Caco-2 (cell line): ENCODE measurements at regions not wholly inside any gene's neighbourhood (a gene's known extent, or its start where the extent isn't known, plus 50 kb on each side); places are given as distances from the start of the nearest gene placed in this dataset.
"Not testable (repeated sequence)": the region's sequence is repeated elsewhere in the genome, so short reads cannot be mapped to it uniquely, and the experiment has no call there.

ENCODE experiments used
- BruUV-seq: library from RNA; stranded (reverse); fragments of 400-500 nt; replicated peaks from 2 replicates; lab custom pipeline; 2021; lab: Mats Ljungman, UMichigan
- CTCF ChIA-PET: fragments of 300-600 bp; sonication (Branson Sonifier 250); formaldehyde crosslinking; loops from one replicate; lab custom pipeline; 2022; ENCODE audit warnings: antibody characterized with exemption; lab: Charles Lee
- POLR2A ChIA-PET: fragments of 300-600 bp; sonication (Branson Sonifier 250); formaldehyde crosslinking; loops from one replicate; lab custom pipeline; 2022; ENCODE audit warnings: antibody characterized with exemption; lab: Charles Lee
- DNase-seq, 2 experiments: peaks; one replicate each; pipeline versions ENCODE4 v3.0.0 to v3.0.0-alpha.2; 2020 to 2022
- H3K27me3 ChIP-seq: replicated peaks from 2 replicates; pipeline ENCODE4 v1.6.0; 2011; ENCODE audit warnings: low read length; ENCODE audit not compliant: control insufficient read depth, insufficient read depth
- H3K36me3 ChIP-seq: 2 replicates; pipeline ENCODE4 v1.5.1; 2011; ENCODE audit warnings: low read length; ENCODE audit not compliant: control insufficient read depth, insufficient read depth
- H3K4me1 ChIP-seq: fragments of 250-450 bp; sonication (Bioruptor Pico); 2 replicates; pipeline ENCODE4 v1.5.1; 2020; ENCODE audit warnings: mild to moderate bottlenecking
- H3K4me3 ChIP-seq: 2 replicates; pipeline ENCODE4 v1.5.1; 2011; ENCODE audit warnings: low read depth, mild to moderate bottlenecking, control low read depth, low read length
- H3K9me3 ChIP-seq: fragments of 250-450 bp; sonication (Bioruptor Pico); 2 replicates; pipeline ENCODE4 v1.5.1; 2020; ENCODE audit warnings: mild to moderate bottlenecking, moderate library complexity
- H3K27ac Mint-ChIP-seq: one replicate; pipeline ENCODE4 v1.8.0; 2022; ENCODE audit warnings: mixed read lengths; ENCODE audit not compliant: unreplicated experiment
- H3K27me3 Mint-ChIP-seq: one replicate; pipeline ENCODE4 v1.8.0; 2022; ENCODE audit warnings: mixed read lengths; ENCODE audit not compliant: insufficient read depth, unreplicated experiment
- H3K36me3 Mint-ChIP-seq: one replicate; pipeline ENCODE4 v1.8.0; 2022; ENCODE audit warnings: mild to moderate bottlenecking, mixed read lengths; ENCODE audit not compliant: insufficient read depth, unreplicated experiment
- H3K4me1 Mint-ChIP-seq: one replicate; pipeline ENCODE4 v1.8.0; 2022; ENCODE audit warnings: low read depth, mixed read lengths; ENCODE audit not compliant: unreplicated experiment
- H3K4me3 Mint-ChIP-seq: one replicate; pipeline ENCODE4 v1.8.0; 2022; ENCODE audit warnings: mild to moderate bottlenecking, moderate library complexity, mixed read lengths; ENCODE audit not compliant: unreplicated experiment
- H3K9me3 Mint-ChIP-seq: one replicate; pipeline ENCODE4 v1.8.0; 2022; ENCODE audit warnings: mixed read lengths; ENCODE audit not compliant: unreplicated experiment
- CTCF ChIP-seq, 2 experiments: fragments of 200-600 bp in 1 of 2; IDR thresholded peaks; 1 replicate in 1 of 2; 2 replicates in 1 of 2; pipeline versions ENCODE4 v1.5.1 to v1.8.0; 2011 to 2022; ENCODE audit warnings: antibody characterized with exemption in 1 of 2, control low read depth in 1 of 2, inconsistent platforms in 1 of 2, low read depth in 1 of 2, low read length in 1 of 2, mild to moderate bottlenecking in 1 of 2, moderate library complexity in 1 of 2; ENCODE audit not compliant: insufficient read depth in 1 of 2, severe bottlenecking in 1 of 2, unreplicated experiment in 1 of 2
- intact Hi-C: fragments of 100-400 bp; cut with micrococcal nuclease; formaldehyde crosslinking; loops from one replicate; pipeline ENCODE4 v1.10.0; 2022; ENCODE audit not compliant: unreplicated experiment

- no peak for DNase-seq
- no peaks in the 10 kb centered on the region for H3K27me3 ChIP-seq
- no peaks in the 10 kb centered on the region for H3K4me1 ChIP-seq
- no peaks in the 10 kb centered on the region for H3K4me1 Mint-ChIP-seq
- intact Hi-C loops, result no loop called here
- POLR2A ChIA-PET, result no interaction called here
- CTCF ChIA-PET, result no interaction called here
- peaks cover 13% of the 10 kb centered on the region for H3K9me3 Mint-ChIP-seq
- H3K27me3 Mint-ChIP-seq, result no peaks in the 10 kb centered on the region
- peaks cover 4% of the 10 kb centered on the region for H3K36me3 Mint-ChIP-seq
- no peak for TF ChIP-seq CTCF (IDR thresholded peaks at IDR 0.05; ENCODE audit: insufficient read depth in 1 of 2, low read depth in 1 of 2, low read length in 1 of 2, severe bottlenecking in 1 of 2, unreplicated experiment in 1 of 2)
- no peak overlapping the region for H3K4me3 Mint-ChIP-seq
- H3K9me3 ChIP-seq, result no peaks in the 10 kb centered on the region
- H3K27ac Mint-ChIP-seq, result no peak overlapping the region
- no peak overlapping the region for H3K4me3 ChIP-seq
- no peaks in the 10 kb centered on the region for H3K36me3 ChIP-seq
- BruUV-seq, result no TSS peak
Observed at GRCh38 chr20:30811885-30812671, 445.4 kb upstream of the DEFB115 start.

GRCh38 chr20:30812739-30813411, 444.6 kb upstream of the DEFB115 start:
- peaks cover 13% of the 10 kb centered on the region for H3K9me3 Mint-ChIP-seq
- Histone ChIP-seq H3K36me3 (no peaks in the 10 kb centered on the region), H3K9me3 (no peaks in the 10 kb centered on the region; the same call in 1 of the 2 replicates), H3K4me3 (no peak overlapping the region), H3K4me1 (no peaks in the 10 kb centered on the region), H3K27me3 (no peaks in the 10 kb centered on the region)
- no peak overlapping the region for H3K4me3 Mint-ChIP-seq
- H3K4me1 Mint-ChIP-seq, result no peaks in the 10 kb centered on the region
- H3K27ac Mint-ChIP-seq, result no peak overlapping the region
- no TSS peak for BruUV-seq
- ChIA-PET POLR2A (no interaction called here), CTCF (no interaction called here)
- H3K27me3 Mint-ChIP-seq, result no peaks in the 10 kb centered on the region
- peaks cover 4% of the 10 kb centered on the region for H3K36me3 Mint-ChIP-seq
- intact Hi-C loops, result no loop called here
- DNase-seq, result no peak
- no peak for TF ChIP-seq CTCF (IDR thresholded peaks at IDR 0.05; ENCODE audit: insufficient read depth in 1 of 2, low read depth in 1 of 2, low read length in 1 of 2, severe bottlenecking in 1 of 2, unreplicated experiment in 1 of 2)

GRCh38 chr20:30813412-30814311, 443.8 kb upstream of the DEFB115 start:
- H3K4me1 Mint-ChIP-seq, H3K36me3 Mint-ChIP-seq, H3K4me3 Mint-ChIP-seq, H3K4me1 ChIP-seq, CTCF ChIA-PET, intact Hi-C loops, H3K9me3 ChIP-seq, BruUV-seq, H3K4me3 ChIP-seq, DNase-seq, H3K27ac Mint-ChIP-seq, POLR2A ChIA-PET, H3K27me3 Mint-ChIP-seq, H3K36me3 ChIP-seq, H3K27me3 ChIP-seq: not testable (repeated sequence)
- H3K9me3 Mint-ChIP-seq, result peaks cover 13% of the 10 kb centered on the region

- H3K36me3 Mint-ChIP-seq, DNase-seq, H3K27me3 ChIP-seq, BruUV-seq, H3K9me3 ChIP-seq, H3K27me3 Mint-ChIP-seq, H3K27ac Mint-ChIP-seq, H3K4me1 ChIP-seq, H3K4me3 Mint-ChIP-seq, CTCF ChIA-PET, H3K4me3 ChIP-seq, H3K4me1 Mint-ChIP-seq, intact Hi-C loops, POLR2A ChIA-PET, H3K36me3 ChIP-seq: not testable (repeated sequence)
- H3K9me3 Mint-ChIP-seq, result peaks cover 13% of the 10 kb centered on the region
Observed at GRCh38 chr20:30814312-30814639, 443.2 kb upstream of the DEFB115 start.

- H3K4me1 ChIP-seq, H3K27me3 Mint-ChIP-seq, CTCF ChIA-PET, H3K27ac Mint-ChIP-seq, BruUV-seq, H3K36me3 Mint-ChIP-seq, H3K4me3 Mint-ChIP-seq, POLR2A ChIA-PET, H3K4me1 Mint-ChIP-seq, H3K36me3 ChIP-seq, H3K4me3 ChIP-seq, H3K27me3 ChIP-seq, H3K9me3 ChIP-seq, intact Hi-C loops, DNase-seq: not testable (repeated sequence)
- H3K9me3 Mint-ChIP-seq, result peaks cover 13% of the 10 kb centered on the region
Observed at GRCh38 chr20:30815027-30815576, 442.4 kb upstream of the DEFB115 start.
